H1 (cell line): ENCODE measurements at regions not wholly inside any gene's neighbourhood (a gene's known extent, or its start where the extent isn't known, plus 50 kb on each side); places are given as distances from the start of the nearest gene placed in this dataset.

Experiments used
- CTCF ChIA-PET: fragments of 300-600 bp; sonication (Branson Sonifier 250); formaldehyde crosslinking; loops from one replicate; lab custom pipeline; 2021; ENCODE audit not compliant: partially characterized antibody; lab: Charles Lee
- POLR2A ChIA-PET: fragments of 300-600 bp; sonication (Branson Sonifier 250); formaldehyde crosslinking; loops from one replicate; lab custom pipeline; 2021; ENCODE audit warnings: inconsistent platforms; ENCODE audit not compliant: partially characterized antibody; lab: Charles Lee
- DNase-seq, 2 experiments: peaks; one replicate each; pipeline versions ENCODE4 v3.0.0 to v3.0.0-alpha.2; 2010 to 2022; ENCODE audit warnings: low spot score in 2 of 2, low read depth in 1 of 2, mixed read lengths in 1 of 2
- FAIRE-seq: peaks from 2 replicates; lab custom pipeline; 2011; peaks lifted over from hg19 to GRCh38; lab: Jason Lieb, UNC
- H2AFZ ChIP-seq: 2 replicates; pipeline ENCODE4 v1.8.1; 2012; ENCODE audit warnings: low read length, inconsistent platforms
- H2AK5ac ChIP-seq: 2 replicates; pipeline ENCODE4 v1.6.1; 2013; ENCODE audit warnings: low read depth, low read length
- H2BK120ac ChIP-seq: replicated peaks from 2 replicates; pipeline ENCODE3; 2013; ENCODE audit warnings: low read depth, low read length, inconsistent platforms
- H2BK12ac ChIP-seq: 2 replicates; pipeline ENCODE4 v1.6.1; 2013; ENCODE audit warnings: low read depth, low read length
- H2BK15ac ChIP-seq: 2 replicates; pipeline ENCODE4 v1.6.1; 2013; ENCODE audit warnings: low read length
- H2BK20ac ChIP-seq: 2 replicates; pipeline ENCODE4 v1.6.1; 2013; ENCODE audit warnings: low read length
- H2BK5ac ChIP-seq: 2 replicates; pipeline ENCODE4 v1.6.1; 2013; ENCODE audit warnings: low read depth, low read length
- H3K14ac ChIP-seq: 2 replicates; pipeline ENCODE4 v1.6.1; 2013; ENCODE audit warnings: inconsistent platforms; ENCODE audit not compliant: insufficient read length
- H3K18ac ChIP-seq: 2 replicates; pipeline ENCODE4 v1.6.1; 2013; ENCODE audit warnings: low read length; ENCODE audit errors: extremely low read depth
- H3K23ac ChIP-seq: 2 replicates; pipeline ENCODE4 v1.6.1; 2013; ENCODE audit warnings: inconsistent platforms; ENCODE audit not compliant: insufficient read length
- H3K23me2 ChIP-seq: 2 replicates; pipeline ENCODE4 v1.6.1; 2013; ENCODE audit warnings: low read depth, low read length
- H3K27ac ChIP-seq: 2 replicates; pipeline ENCODE4 v1.6.1; 2011; ENCODE audit warnings: low read depth, low read length, inconsistent platforms
- H3K27me3 ChIP-seq, 4 experiments: replicated peaks in 1 of 4; 1 replicate in 1 of 4; 2 replicates in 3 of 4; pipeline versions ENCODE4 v1.6.1 to v1.8.1; 2011 to 2013; ENCODE audit warnings: low read length in 3 of 4, mild to moderate bottlenecking in 3 of 4, inconsistent platforms in 2 of 4, mixed read lengths in 2 of 4, moderate library complexity in 1 of 4; ENCODE audit not compliant: control insufficient read depth in 3 of 4, insufficient read depth in 3 of 4; ENCODE audit errors: extremely low read depth in 1 of 4
- H3K36me3 ChIP-seq, 4 experiments: 2 replicates each; pipeline versions ENCODE4 v1.6.1 to v1.8.1; 2011 to 2013; ENCODE audit warnings: mild to moderate bottlenecking in 4 of 4, low read length in 3 of 4, moderate library complexity in 2 of 4, control low read depth in 1 of 4, inconsistent platforms in 1 of 4; ENCODE audit not compliant: insufficient read depth in 4 of 4, control insufficient read depth in 2 of 4
- H3K4ac ChIP-seq: replicated peaks from 2 replicates; pipeline ENCODE3; 2013; ENCODE audit warnings: low read length, low read depth, mixed read lengths, inconsistent platforms; ENCODE audit not compliant: insufficient read length
- H3K4me1 ChIP-seq, 4 experiments: replicated peaks in 1 of 4; 1 replicate in 1 of 4; 2 replicates in 3 of 4; pipeline versions ENCODE4 v1.6.1 to v1.8.1; 2011 to 2013; ENCODE audit warnings: low read length in 3 of 4, inconsistent platforms in 2 of 4, mixed read lengths in 1 of 4; ENCODE audit not compliant: insufficient read depth in 4 of 4, control insufficient read depth in 3 of 4
- H3K4me2 ChIP-seq, 2 experiments: 2 replicates each; pipeline versions ENCODE4 v1.6.1 to v1.8.1; 2011 to 2013; ENCODE audit warnings: low read depth in 2 of 2, low read length in 2 of 2, control low read depth in 1 of 2, inconsistent platforms in 1 of 2, mild to moderate bottlenecking in 1 of 2; ENCODE audit not compliant: insufficient read depth in 1 of 2
- H3K4me3 ChIP-seq, 4 experiments: fragments of 200-600, 300-600 bp in 1 of 4; sonication (generic), shearing (Covaris generic), sonication (Bioruptor Twin) in 1 of 4; 2 replicates each; pipeline versions ENCODE4 v1.5.1 to v1.8.1; 2011 to 2016; ENCODE audit warnings: low read length in 4 of 4, low read depth in 3 of 4, control low read depth in 2 of 4, inconsistent platforms in 2 of 4, mild to moderate bottlenecking in 2 of 4, mixed read lengths in 1 of 4, moderate library complexity in 1 of 4; ENCODE audit not compliant: insufficient read depth in 2 of 4; ENCODE audit errors: extremely low read depth in 1 of 4
- H3K56ac ChIP-seq: replicated peaks from 2 replicates; pipeline ENCODE3; 2013; ENCODE audit warnings: low read depth, mild to moderate bottlenecking, mixed read lengths, low read length, inconsistent platforms; ENCODE audit not compliant: insufficient read length
- H3K79me1 ChIP-seq: 2 replicates; pipeline ENCODE4 v1.6.1; 2013; ENCODE audit warnings: low read depth, low read length, control low read depth
- H3K79me2 ChIP-seq, 2 experiments: 2 replicates each; pipeline versions ENCODE4 v1.6.1 to v1.8.1; 2012 to 2013; ENCODE audit warnings: low read length in 2 of 2, mild to moderate bottlenecking in 2 of 2, inconsistent platforms in 1 of 2; ENCODE audit not compliant: insufficient read depth in 2 of 2, control insufficient read depth in 1 of 2
- H3K9ac ChIP-seq, 4 experiments: replicated peaks in 1 of 4; 1 replicate in 1 of 4; 2 replicates in 3 of 4; pipeline versions ENCODE4 v1.6.1 to v1.8.1; 2011 to 2013; ENCODE audit warnings: low read depth in 3 of 4, low read length in 3 of 4, control low read depth in 2 of 4, mild to moderate bottlenecking in 2 of 4, moderate library complexity in 2 of 4, inconsistent platforms in 1 of 4; ENCODE audit errors: extremely low read depth in 1 of 4
- H3K9me3 ChIP-seq, 2 experiments: 2 replicates each; pipeline versions ENCODE4 v1.6.1 to v1.8.1; 2012 to 2013; ENCODE audit warnings: mild to moderate bottlenecking in 2 of 2, moderate library complexity in 2 of 2, control low read depth in 1 of 2, inconsistent platforms in 1 of 2, low read depth in 1 of 2, low read length in 1 of 2, mixed read lengths in 1 of 2; ENCODE audit not compliant: insufficient read depth in 2 of 2
- H4K20me1 ChIP-seq, 2 experiments: replicated peaks in 1 of 2; 2 replicates each; pipeline versions ENCODE3 to v1.8.1; 2011 to 2013; ENCODE audit warnings: inconsistent platforms in 2 of 2, low read length in 2 of 2, mild to moderate bottlenecking in 1 of 2; ENCODE audit not compliant: insufficient read depth in 2 of 2, control insufficient read depth in 1 of 2
- H4K5ac ChIP-seq: 2 replicates; pipeline ENCODE4 v1.6.1; 2013; ENCODE audit warnings: low read length, low read depth, mixed read lengths, inconsistent platforms; ENCODE audit not compliant: insufficient read length
- H4K8ac ChIP-seq: 2 replicates; pipeline ENCODE4 v1.8.0; 2013; ENCODE audit warnings: mild to moderate bottlenecking, moderate library complexity, low read length, inconsistent platforms; ENCODE audit not compliant: insufficient read depth; ENCODE audit errors: extremely low read depth
- H4K91ac ChIP-seq: replicated peaks from 2 replicates; pipeline ENCODE3; 2013; ENCODE audit warnings: low read length, mixed read lengths, inconsistent platforms; ENCODE audit not compliant: insufficient read length
- CBX8 ChIP-seq: fragments of 300-800, 300-1000 bp; sonication (generic); IDR thresholded peaks from 2 replicates; pipeline ENCODE4 v1.7.1; 2016; ENCODE audit warnings: low read depth, low read length, borderline replicate concordance
- CEBPB ChIP-seq: IDR thresholded peaks from 2 replicates; pipeline ENCODE4 v1.6.1; 2012; ENCODE audit warnings: low read depth, low read length
- CHD2 ChIP-seq: IDR thresholded peaks from 2 replicates; pipeline ENCODE4 v1.6.1; 2012; ENCODE audit warnings: low read length, improper control_type of control experiment
- GTF2F1 ChIP-seq: IDR thresholded peaks from 2 replicates; pipeline ENCODE4 v1.6.1; 2012; ENCODE audit warnings: low read depth, low read length, improper control_type of control experiment, borderline replicate concordance
- JUND ChIP-seq: IDR thresholded peaks from 2 replicates; pipeline ENCODE4 v1.6.1; 2011; ENCODE audit warnings: mild to moderate bottlenecking, improper control_type of control experiment, low read length
- RBBP5 ChIP-seq: IDR thresholded peaks from 2 replicates; pipeline ENCODE4 v1.7.1; 2012; ENCODE audit warnings: low read depth, mild to moderate bottlenecking, inconsistent platforms, low read length, moderate library complexity, borderline replicate concordance
- RXRA ChIP-seq: IDR thresholded peaks from 2 replicates; pipeline ENCODE4 v1.6.1; 2011; ENCODE audit warnings: low read depth, mild to moderate bottlenecking, low read length, moderate library complexity; ENCODE audit not compliant: insufficient read depth
- YY1 ChIP-seq: IDR thresholded peaks from 2 replicates; pipeline ENCODE4 v1.6.1; 2011; ENCODE audit warnings: low read depth, mild to moderate bottlenecking, low read length
- TF ChIP-seq, protein P1 (sequence below): IDR thresholded peaks from 2 replicates; pipeline ENCODE4 v1.6.1; 2011; ENCODE audit warnings: low read length, improper control_type of control experiment

DNA sequence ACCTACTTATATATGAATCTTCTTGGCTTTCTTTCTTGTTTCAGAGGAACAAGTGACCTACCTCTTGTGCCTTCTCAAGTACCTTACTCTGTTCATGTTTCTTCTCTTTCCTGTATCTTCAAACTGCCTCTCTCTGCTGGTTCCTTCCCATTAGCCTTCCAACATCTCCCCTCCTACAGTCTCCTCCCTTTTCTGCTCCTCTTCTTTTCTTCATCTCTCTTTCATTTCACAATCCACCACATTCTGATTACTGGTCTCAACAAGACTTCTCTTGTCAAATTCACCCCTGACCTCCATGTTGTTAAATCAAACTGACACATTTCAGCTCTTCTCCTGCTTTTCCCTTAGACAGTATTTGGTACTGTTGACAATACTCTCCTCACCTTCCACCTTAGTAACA is 95.6 kb downstream of the BRMS1L start:
- no peak overlapping the region for H2AK5ac ChIP-seq
- H2BK120ac ChIP-seq: no peak overlapping the region
- no peaks in the 10 kb centered on the region for H3K9me3 ChIP-seq
- H4K8ac ChIP-seq: no peak overlapping the region
- H3K4ac ChIP-seq: no peak overlapping the region
- TF ChIP-seq CEBPB (no peak), CHD2 (no peak), JUND (no peak), RBBP5 (no peak), RXRA (no peak), CBX8 (no peak), GTF2F1 (no peak), YY1 (no peak)
- TF ChIP-seq, protein P1, sequence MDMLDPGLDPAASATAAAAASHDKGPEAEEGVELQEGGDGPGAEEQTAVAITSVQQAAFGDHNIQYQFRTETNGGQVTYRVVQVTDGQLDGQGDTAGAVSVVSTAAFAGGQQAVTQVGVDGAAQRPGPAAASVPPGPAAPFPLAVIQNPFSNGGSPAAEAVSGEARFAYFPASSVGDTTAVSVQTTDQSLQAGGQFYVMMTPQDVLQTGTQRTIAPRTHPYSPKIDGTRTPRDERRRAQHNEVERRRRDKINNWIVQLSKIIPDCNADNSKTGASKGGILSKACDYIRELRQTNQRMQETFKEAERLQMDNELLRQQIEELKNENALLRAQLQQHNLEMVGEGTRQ: no peak
- H3K4me3 ChIP-seq: no peak overlapping the region
- no peak overlapping the region for H3K9ac ChIP-seq
- H3K79me2 ChIP-seq: no peaks in the 10 kb centered on the region
- CTCF ChIA-PET: interaction anchor here (1.2 kb wide), 1 partner anchor 23 kb away, joined by 4 read pairs; no protein-coding TSS in a partner anchor
- H3K79me1 ChIP-seq: no peaks in the 10 kb centered on the region
- no peak overlapping the region for H4K91ac ChIP-seq
- no peak overlapping the region for H3K14ac ChIP-seq
- H2BK15ac ChIP-seq: no peak overlapping the region
- no peak overlapping the region for H2BK5ac ChIP-seq
- POLR2A ChIA-PET: no interaction called here
- H4K20me1 ChIP-seq: no peaks in the 10 kb centered on the region
- no peak overlapping the region for H3K4me2 ChIP-seq
- no peak overlapping the region for H3K56ac ChIP-seq
- H3K36me3 ChIP-seq: no peaks in the 10 kb centered on the region
- H3K18ac ChIP-seq: no peak overlapping the region
- H3K23me2 ChIP-seq: no peaks in the 10 kb centered on the region
- H3K27ac ChIP-seq: no peak overlapping the region
- no peak overlapping the region for H2BK12ac ChIP-seq
- H3K4me1 ChIP-seq: no peaks in the 10 kb centered on the region
- FAIRE-seq: no peak
- H3K27me3 ChIP-seq: no peaks in the 10 kb centered on the region
- DNase-seq: no peak
- H3K23ac ChIP-seq: no peak overlapping the region
- no peak overlapping the region for H4K5ac ChIP-seq
- H2AFZ ChIP-seq: no peak overlapping the region
- no peak overlapping the region for H2BK20ac ChIP-seq
